ENCODE measurements at regions not wholly inside any gene's neighbourhood (a gene's known extent, or its start where the extent isn't known, plus 50 kb on each side); places are given as distances from the start of the nearest gene placed in this dataset.

DNA sequence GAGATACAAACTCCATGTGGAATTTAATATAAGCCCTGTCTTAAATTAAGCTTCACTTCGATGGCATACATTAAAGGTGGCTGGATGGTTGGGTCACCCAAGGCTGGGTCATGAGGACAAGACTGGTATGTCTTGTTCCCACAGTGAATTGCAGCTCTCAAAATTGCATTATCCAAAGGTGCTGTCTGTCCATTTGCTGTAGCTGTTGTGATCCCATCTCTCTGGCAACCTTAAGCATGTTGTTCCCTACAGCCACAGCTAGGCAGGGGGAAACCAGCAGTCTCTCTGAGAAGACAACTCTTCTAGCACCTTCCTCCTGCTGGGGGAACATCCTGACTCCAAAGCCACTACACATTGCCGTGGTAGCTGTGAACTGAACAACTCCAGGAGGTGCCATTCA is 187.0 kb downstream of the NUAK1 start:
- TF ChIP-seq YY1 (IDR thresholded peaks at IDR 0.05; ENCODE audit: low read depth) (no peak), CREB1 (IDR thresholded peaks at IDR 0.05; ENCODE audit: low read depth) (no peak), TCF12 (IDR thresholded peaks at IDR 0.05; ENCODE audit: low read depth) (no peak), RAD21 (IDR thresholded peaks at IDR 0.05; ENCODE audit: low read depth) (no peak)
- TF ChIP-seq, protein P1, sequence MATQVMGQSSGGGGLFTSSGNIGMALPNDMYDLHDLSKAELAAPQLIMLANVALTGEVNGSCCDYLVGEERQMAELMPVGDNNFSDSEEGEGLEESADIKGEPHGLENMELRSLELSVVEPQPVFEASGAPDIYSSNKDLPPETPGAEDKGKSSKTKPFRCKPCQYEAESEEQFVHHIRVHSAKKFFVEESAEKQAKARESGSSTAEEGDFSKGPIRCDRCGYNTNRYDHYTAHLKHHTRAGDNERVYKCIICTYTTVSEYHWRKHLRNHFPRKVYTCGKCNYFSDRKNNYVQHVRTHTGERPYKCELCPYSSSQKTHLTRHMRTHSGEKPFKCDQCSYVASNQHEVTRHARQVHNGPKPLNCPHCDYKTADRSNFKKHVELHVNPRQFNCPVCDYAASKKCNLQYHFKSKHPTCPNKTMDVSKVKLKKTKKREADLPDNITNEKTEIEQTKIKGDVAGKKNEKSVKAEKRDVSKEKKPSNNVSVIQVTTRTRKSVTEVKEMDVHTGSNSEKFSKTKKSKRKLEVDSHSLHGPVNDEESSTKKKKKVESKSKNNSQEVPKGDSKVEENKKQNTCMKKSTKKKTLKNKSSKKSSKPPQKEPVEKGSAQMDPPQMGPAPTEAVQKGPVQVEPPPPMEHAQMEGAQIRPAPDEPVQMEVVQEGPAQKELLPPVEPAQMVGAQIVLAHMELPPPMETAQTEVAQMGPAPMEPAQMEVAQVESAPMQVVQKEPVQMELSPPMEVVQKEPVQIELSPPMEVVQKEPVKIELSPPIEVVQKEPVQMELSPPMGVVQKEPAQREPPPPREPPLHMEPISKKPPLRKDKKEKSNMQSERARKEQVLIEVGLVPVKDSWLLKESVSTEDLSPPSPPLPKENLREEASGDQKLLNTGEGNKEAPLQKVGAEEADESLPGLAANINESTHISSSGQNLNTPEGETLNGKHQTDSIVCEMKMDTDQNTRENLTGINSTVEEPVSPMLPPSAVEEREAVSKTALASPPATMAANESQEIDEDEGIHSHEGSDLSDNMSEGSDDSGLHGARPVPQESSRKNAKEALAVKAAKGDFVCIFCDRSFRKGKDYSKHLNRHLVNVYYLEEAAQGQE (IDR thresholded peaks at IDR 0.05; ENCODE audit: low read depth) = no peak
- TF ChIP-seq, protein P2, sequence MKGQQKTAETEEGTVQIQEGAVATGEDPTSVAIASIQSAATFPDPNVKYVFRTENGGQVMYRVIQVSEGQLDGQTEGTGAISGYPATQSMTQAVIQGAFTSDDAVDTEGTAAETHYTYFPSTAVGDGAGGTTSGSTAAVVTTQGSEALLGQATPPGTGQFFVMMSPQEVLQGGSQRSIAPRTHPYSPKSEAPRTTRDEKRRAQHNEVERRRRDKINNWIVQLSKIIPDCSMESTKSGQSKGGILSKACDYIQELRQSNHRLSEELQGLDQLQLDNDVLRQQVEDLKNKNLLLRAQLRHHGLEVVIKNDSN (IDR thresholded peaks at IDR 0.05) = no peak
